Adrenal gland (tissue), 9 donors: ENCODE measurements at regions not wholly inside any gene's neighbourhood (a gene's known extent, or its start where the extent isn't known, plus 50 kb on each side); places are given as distances from the start of the nearest gene placed in this dataset.

Experiments
- DNase-seq, 7 donors: peaks; one replicate each; pipeline ENCODE4 v3.0.0-alpha.2; 2019 to 2020
- H3K27ac ChIP-seq, 5 donors: fragments of 200-600 bp; sonication (generic) in 4 of 5; 1 replicate in 3 of 5; 2 replicates in 2 of 5; pipeline versions ENCODE4 v1.5.1 to v1.8.0; 2016 to 2020; ENCODE audit warnings: mild to moderate bottlenecking in 1 of 5
- H3K27me3 ChIP-seq: fragments of 200-600 bp; 2 replicates; pipeline ENCODE4 v1.8.0; 2021
- H3K36me3 ChIP-seq, 2 donors: fragments of 200-600 bp; replicated peaks in 1 of 2; 1 replicate in 1 of 2; 2 replicates in 1 of 2; pipeline versions ENCODE4 v1.5.1 to v1.8.0; 2018 to 2022
- H3K4me1 ChIP-seq, 2 donors: fragments of 200-600 bp; replicated peaks in 1 of 2; 1 replicate in 1 of 2; 2 replicates in 1 of 2; pipeline versions ENCODE4 v1.5.1 to v1.8.0; 2018 to 2021
- H3K4me3 ChIP-seq, 4 donors: fragments of 200-600 bp; sonication (generic) in 3 of 4; one replicate each; pipeline ENCODE4 v1.5.1; 2016 to 2018
- H3K9me3 ChIP-seq, 3 donors: fragments of 200-600 bp; sonication (generic) in 1 of 3; replicated peaks in 1 of 3; 1 replicate in 2 of 3; 2 replicates in 1 of 3; pipeline versions ENCODE4 v1.5.1 to v1.8.0; 2016 to 2021
- POLR2A ChIP-seq, 2 donors: fragments of 450-650 bp; IDR thresholded peaks; one replicate each; pipeline ENCODE4 v1.6.1; 2017; ENCODE audit warnings: antibody characterized with exemption in 2 of 2, mild to moderate bottlenecking in 2 of 2, moderate library complexity in 1 of 2
- WGBS, 4 donors: extraction: QIAGEN DNeasy Blood & Tissue Kit in 2 of 4; methylation state at CpG; one replicate each; pipeline versions ENCODE4 v1.1.5 to v1.1.7; 2013 to 2017; 5-methylcytosine and 5-hydroxymethylcytosine counted together
- intact Hi-C, 2 donors: fragments of 100-400 bp; cut with DNase I; formaldehyde crosslinking; loops; one replicate each; pipeline versions ENCODE4 v1.14.1 to v1.15.0; 2022 to 2023
- TF ChIP-seq, protein P1 (sequence below), 6 experiments: fragments of 450-650 bp in 4 of 6; fragments of 200-600 bp in 2 of 6; sonication (generic) in 1 of 6; IDR thresholded peaks; 1 replicate in 5 of 6; 2 replicates in 1 of 6; pipeline versions ENCODE4 v1.5.1 to v1.8.0; 2016 to 2021; ENCODE audit warnings: antibody characterized with exemption in 6 of 6, mild to moderate bottlenecking in 2 of 6, moderate library complexity in 1 of 6
- donor health status: healthy with polysubstance abuse.
- donor health status: Bipolar disorder and iron deficiency.
- donor health status: DM: yes; HTN: yes; CAD: no.
- donor health status: DM: no; HTN: no; CAD: no.
- donor health status: DM: no; HTN: no; CAD: no.

DNA sequence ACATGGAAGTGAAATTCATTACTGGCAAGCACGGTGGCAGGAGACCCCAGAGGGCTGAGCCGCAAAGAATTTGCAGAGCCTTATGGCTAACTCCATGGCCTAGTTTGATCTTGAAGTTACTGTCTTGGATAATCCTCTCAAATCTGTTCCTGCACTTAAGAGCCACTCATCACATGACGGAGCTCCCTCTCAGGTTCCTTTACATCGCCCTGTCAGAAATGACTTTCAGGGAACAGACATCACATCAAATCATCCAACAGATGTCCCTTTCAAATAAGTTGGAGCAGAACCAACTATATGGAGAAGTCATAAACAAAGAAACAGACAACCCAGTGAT, 328.8 kb upstream of the THBS1 start:
- TF ChIP-seq, protein P1, sequence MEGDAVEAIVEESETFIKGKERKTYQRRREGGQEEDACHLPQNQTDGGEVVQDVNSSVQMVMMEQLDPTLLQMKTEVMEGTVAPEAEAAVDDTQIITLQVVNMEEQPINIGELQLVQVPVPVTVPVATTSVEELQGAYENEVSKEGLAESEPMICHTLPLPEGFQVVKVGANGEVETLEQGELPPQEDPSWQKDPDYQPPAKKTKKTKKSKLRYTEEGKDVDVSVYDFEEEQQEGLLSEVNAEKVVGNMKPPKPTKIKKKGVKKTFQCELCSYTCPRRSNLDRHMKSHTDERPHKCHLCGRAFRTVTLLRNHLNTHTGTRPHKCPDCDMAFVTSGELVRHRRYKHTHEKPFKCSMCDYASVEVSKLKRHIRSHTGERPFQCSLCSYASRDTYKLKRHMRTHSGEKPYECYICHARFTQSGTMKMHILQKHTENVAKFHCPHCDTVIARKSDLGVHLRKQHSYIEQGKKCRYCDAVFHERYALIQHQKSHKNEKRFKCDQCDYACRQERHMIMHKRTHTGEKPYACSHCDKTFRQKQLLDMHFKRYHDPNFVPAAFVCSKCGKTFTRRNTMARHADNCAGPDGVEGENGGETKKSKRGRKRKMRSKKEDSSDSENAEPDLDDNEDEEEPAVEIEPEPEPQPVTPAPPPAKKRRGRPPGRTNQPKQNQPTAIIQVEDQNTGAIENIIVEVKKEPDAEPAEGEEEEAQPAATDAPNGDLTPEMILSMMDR (IDR thresholded peaks at IDR 0.05) = no peak
- no peak for TF ChIP-seq POLR2A (IDR thresholded peaks at IDR 0.05)
- Histone ChIP-seq H3K27ac (no peak overlapping the region), H3K27me3 (no peaks in the 10 kb centered on the region), H3K36me3 (no peaks in the 10 kb centered on the region), H3K4me3 (no peak overlapping the region), H3K4me1 (no peaks in the 10 kb centered on the region), H3K9me3 (no peaks in the 10 kb centered on the region)
- DNase-seq = no peak
- intact Hi-C loops = no loop called here
- 81 to 88% (median 83%) methylated on average over 4 of the region's 4 CpGs for WGBS, 4 donors

DNA sequence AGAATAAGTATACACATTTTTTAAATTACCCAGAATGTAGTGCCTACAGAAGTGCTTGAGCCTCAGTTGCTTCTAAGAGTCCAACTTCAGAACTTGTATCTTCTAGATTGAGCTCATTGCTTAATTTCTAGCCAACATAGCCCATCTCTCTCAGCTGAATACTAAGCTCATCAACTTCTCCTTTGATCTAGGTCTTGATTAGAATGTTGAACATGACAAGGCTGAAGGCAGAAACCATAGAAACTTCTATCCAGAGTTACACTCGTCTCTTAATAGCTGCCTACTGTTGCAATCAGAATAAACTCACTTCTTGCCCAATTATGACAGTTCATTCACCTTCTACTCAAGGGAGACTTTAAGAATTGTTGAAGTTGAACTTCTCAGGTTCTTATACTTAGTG, 327.3 kb upstream of the THBS1 start:
- Histone ChIP-seq H3K4me1 (no peaks in the 10 kb centered on the region), H3K27ac (no peak overlapping the region), H3K36me3 (no peaks in the 10 kb centered on the region), H3K9me3 (no peaks in the 10 kb centered on the region), H3K4me3 (no peak overlapping the region), H3K27me3 (no peaks in the 10 kb centered on the region)
- 67 to 85% (median 71%) methylated on average over 1 of the region's 1 CpG for WGBS, 4 donors
- intact Hi-C loops = no loop called here
- TF ChIP-seq POLR2A (IDR thresholded peaks at IDR 0.05) = no peak
- TF ChIP-seq, protein P1 (IDR thresholded peaks at IDR 0.05) = no peak
- DNase-seq = no peak

DNA sequence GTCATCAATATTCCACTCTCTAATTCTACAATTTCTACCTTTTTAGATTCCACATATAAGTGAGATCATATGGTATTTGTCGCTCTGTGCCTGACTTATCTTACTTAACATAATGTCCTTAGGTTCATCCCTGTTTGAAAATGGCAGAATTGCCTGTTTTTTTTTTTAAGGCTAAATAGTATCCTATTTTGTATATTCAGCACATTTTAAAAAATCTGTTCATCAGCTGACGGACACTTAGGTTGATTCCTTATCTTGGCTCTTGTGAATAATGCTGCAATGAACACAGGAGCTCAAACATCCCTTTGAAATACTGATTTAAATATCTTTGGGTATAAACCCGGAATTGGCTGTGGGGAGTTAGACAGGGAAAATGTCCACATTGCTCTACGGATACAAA, 326.7 kb upstream of the THBS1 start:
- H3K9me3 ChIP-seq = no peaks in the 10 kb centered on the region
- intact Hi-C loops = no loop called here
- no peak overlapping the region for H3K4me3 ChIP-seq
- no peaks in the 10 kb centered on the region for H3K36me3 ChIP-seq
- TF ChIP-seq, protein P1 (IDR thresholded peaks at IDR 0.05) = no peak
- no peak for TF ChIP-seq POLR2A (IDR thresholded peaks at IDR 0.05)
- no peaks in the 10 kb centered on the region for H3K27me3 ChIP-seq
- WGBS, 4 donors = 85 to 89% (median 86%) methylated on average over 4 of the region's 4 CpGs
- H3K4me1 ChIP-seq = no peaks in the 10 kb centered on the region
- H3K27ac ChIP-seq = no peak overlapping the region
- no peak for DNase-seq

DNA sequence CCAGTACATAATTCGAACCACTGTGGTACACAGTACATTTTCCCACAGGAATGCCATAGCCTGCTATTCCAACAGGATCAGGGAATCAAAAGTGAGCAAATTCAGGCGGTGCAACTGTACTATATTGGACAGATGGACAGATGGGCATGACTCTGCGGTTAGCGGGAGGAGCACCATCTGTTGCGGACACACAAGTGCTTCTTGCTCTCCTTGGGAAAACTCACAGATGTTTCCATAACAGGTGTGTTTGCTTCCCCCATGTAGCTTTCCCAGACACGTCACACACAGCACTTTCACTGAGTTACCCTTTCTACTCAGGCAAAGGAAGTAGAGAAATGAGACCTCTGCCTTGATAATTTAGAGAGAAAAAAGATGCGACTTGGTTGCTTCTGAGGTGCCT, 325.1 kb upstream of the THBS1 start:
- intact Hi-C loops = no loop called here
- Histone ChIP-seq H3K36me3 (no peaks in the 10 kb centered on the region), H3K4me1 (no peaks in the 10 kb centered on the region), H3K27ac (no peak overlapping the region), H3K9me3 (no peaks in the 10 kb centered on the region), H3K4me3 (no peak overlapping the region), H3K27me3 (no peaks in the 10 kb centered on the region)
- TF ChIP-seq, protein P1 (IDR thresholded peaks at IDR 0.05) = no peak
- no peak for TF ChIP-seq POLR2A (IDR thresholded peaks at IDR 0.05)
- no peak for DNase-seq
- WGBS, 4 donors = 86 to 91% (median 89%) methylated on average over 7 of the region's 7 CpGs
